Heart left ventricle (tissue), 13 donors: ENCODE measurements at regions not wholly inside any gene's neighbourhood (a gene's known extent, or its start where the extent isn't known, plus 50 kb on each side); places are given as distances from the start of the nearest gene placed in this dataset.

Experiments
- CTCF ChIP-seq, 12 donors: fragments of 200-600 bp; sonication (generic) in 4 of 12; IDR thresholded peaks; one replicate each; pipeline versions ENCODE4 v1.5.0 to v1.8.0; 2018 to 2022; ENCODE audit warnings: antibody characterized with exemption in 12 of 12, mild to moderate bottlenecking in 5 of 12
- POLR2A ChIP-seq, 2 donors: fragments of 450-650 bp; IDR thresholded peaks; one replicate each; pipeline ENCODE4 v1.6.1; 2017; ENCODE audit warnings: antibody characterized with exemption in 2 of 2, mild to moderate bottlenecking in 2 of 2, moderate library complexity in 2 of 2
- donor health status: ischemic (EF 13 %, LVEDD 7.1; RV severe dilation, severe dysfunction).
- donor health status: DM: no; HTN: yes; CAD: no.
- donor health status: DM: no; HTN: no; CAD: no.
- donor health status: ischemic (EF 25% LVEDD 6.9; RV normal size, moderate dysfunction).
- donor health status: ischemic (EF 25% LVEDD 5.7; RV mildly dilated, moderate dysfunction).
- donor health status: ischemic (EF 35%, LVEDD 5.7; RV mildly dilated, moderate dysfunction).
- donor health status: nonischemic (EF 11% LVEDD 7.7; RV severe dilation, severe dysfunction).
- donor health status: DM: yes; HTN: yes; CAD: no.
- donor health status: PGD.
- donor health status: ischemic (EF 29% LVEDD 5.4; RV normal size, mild dysfunction).
- donor health status: nonischemic (EF 23%, LVEDD 6.1; RV moderate dilation, normal function).

- no peak for TF ChIP-seq CTCF (IDR thresholded peaks at IDR 0.05)
- TF ChIP-seq POLR2A (IDR thresholded peaks at IDR 0.05): no peak
These were observed 721.4 kb upstream of the MEF2C start for GRCh38 chr5:89604342-89604741.
